NT2/D1 (cell line): ENCODE measurements at regions not wholly inside any gene's neighbourhood (a gene's known extent, or its start where the extent isn't known, plus 50 kb on each side); places are given as distances from the start of the nearest gene placed in this dataset.

Experiments used
- YY1 ChIP-seq: IDR thresholded peaks from 2 replicates; pipeline ENCODE4 v1.6.1; 2011; ENCODE audit not compliant: insufficient read length, insufficient read depth
- ZNF274 ChIP-seq: IDR thresholded peaks from 2 replicates; pipeline ENCODE4 v1.6.1; 2011; ENCODE audit warnings: mild to moderate bottlenecking, low read depth, low read length

GRCh38 chr14:101234244-101234937 is 326.9 kb upstream of the DIO3 start:
- TF ChIP-seq ZNF274 (no peak), YY1 (no peak)
